SK-N-SH treated with all-trans-retinoic acid at 6 μM for 48 hours (cell line): ENCODE measurements at regions not wholly inside any gene's neighbourhood (a gene's known extent, or its start where the extent isn't known, plus 50 kb on each side); places are given as distances from the start of the nearest gene placed in this dataset.

ENCODE experiments used
- ARNTL ChIP-seq: fragments of 450-650 bp; formaldehyde crosslinking; IDR thresholded peaks from 2 replicates; pipeline ENCODE4 v1.5.0; 2020; ENCODE audit warnings: low read depth, mild to moderate bottlenecking, moderate library complexity, borderline replicate concordance
- ISL1 ChIP-seq: fragments of 250-450 bp; sonication (Bioruptor Pico); IDR thresholded peaks from 2 replicates; pipeline ENCODE4 v2.1.2; 2022; ENCODE audit warnings: mild to moderate bottlenecking, moderate library complexity
- OSR1 ChIP-seq: fragments of 250-450 bp; sonication (Bioruptor Pico); IDR thresholded peaks from 2 replicates; pipeline ENCODE4 v1.8.0; 2022; ENCODE audit warnings: moderate library complexity, mild to moderate bottlenecking, inconsistent platforms
- PATZ1 ChIP-seq: fragments of 250-450 bp; sonication (Bioruptor Pico); IDR thresholded peaks from 2 replicates; pipeline ENCODE4 v1.8.0; 2020; ENCODE audit warnings: mild to moderate bottlenecking, moderate library complexity, borderline replicate concordance
- PPARA ChIP-seq: fragments of 250-450 bp; sonication (Bioruptor Pico); IDR thresholded peaks from 2 replicates; pipeline ENCODE4 v1.5.0; 2020; ENCODE audit warnings: mild to moderate bottlenecking, borderline replicate concordance
- TCF4 ChIP-seq: fragments of 250-450 bp; sonication (Bioruptor Pico); IDR thresholded peaks from 2 replicates; pipeline ENCODE4 v1.8.0; 2021; ENCODE audit warnings: mild to moderate bottlenecking, moderate library complexity, borderline replicate concordance
- TOX ChIP-seq: fragments of 250-450 bp; sonication (Bioruptor Pico); IDR thresholded peaks from 2 replicates; pipeline ENCODE4 v1.8.0; 2021; ENCODE audit warnings: mild to moderate bottlenecking, moderate library complexity, borderline replicate concordance
- ZFP30 ChIP-seq: fragments of 450-650 bp; formaldehyde crosslinking; IDR thresholded peaks from 2 replicates; pipeline ENCODE4 v1.5.0; 2022; ENCODE audit warnings: mild to moderate bottlenecking, moderate library complexity
- ZNF565 ChIP-seq: fragments of 450-650 bp; formaldehyde crosslinking; conservative IDR thresholded peaks from 2 replicates; pipeline ENCODE4 v1.5.0; 2020; ENCODE audit warnings: low read depth, mild to moderate bottlenecking, moderate library complexity
- ZNF70 ChIP-seq: fragments of 450-650 bp; formaldehyde crosslinking; IDR thresholded peaks from 2 replicates; pipeline ENCODE4 v1.5.0; 2020; ENCODE audit warnings: mild to moderate bottlenecking, moderate library complexity
- ZNF8 ChIP-seq: fragments of 450-650 bp; formaldehyde crosslinking; IDR thresholded peaks from 2 replicates; pipeline ENCODE4 v1.5.0; 2020; ENCODE audit warnings: mild to moderate bottlenecking, moderate library complexity

- TF ChIP-seq ISL1 (CRISPR knock-in tag) (no peak), TCF4 (CRISPR knock-in tag) (no peak), ZNF565 (no peak), ZNF8 (CRISPR knock-in tag) (no peak), ZFP30 (CRISPR knock-in tag) (no peak), PATZ1 (CRISPR knock-in tag) (no peak), TOX (CRISPR knock-in tag) (no peak), ARNTL (CRISPR knock-in tag) (no peak), OSR1 (CRISPR knock-in tag) (no peak), ZNF70 (no peak), PPARA (CRISPR knock-in tag) (no peak)
Measured at GRCh38 chr20:29313481-29313880, 1944.0 kb upstream of the DEFB115 start.
